HCT116 (cell line): ENCODE measurements at regions not wholly inside any gene's neighbourhood (a gene's known extent, or its start where the extent isn't known, plus 50 kb on each side); places are given as distances from the start of the nearest gene placed in this dataset.

Experiments used
- ATAC-seq: fragments of 200-7000 bp; cut with Tn5 transposase; 2 replicates; pipeline ENCODE4 v1.9.1; 2020; ENCODE audit warnings: mild to moderate bottlenecking, moderate library complexity
- BruUV-seq: library from RNA; stranded (reverse); fragments of 400-500 nt; replicated peaks from 2 replicates; lab custom pipeline; 2021; lab: Mats Ljungman, UMichigan
- CTCF ChIA-PET: fragments of 300-600 bp; sonication (Branson Sonifier 250); formaldehyde crosslinking; loops from one replicate; lab custom pipeline; 2021; ENCODE audit warnings: antibody characterized with exemption; lab: Charles Lee
- POLR2A ChIA-PET: fragments of 300-600, 350-600 bp; sonication (Branson Sonifier 250); formaldehyde crosslinking; loops from one replicate; lab custom pipeline; 2021; ENCODE audit warnings: antibody characterized with exemption; lab: Charles Lee
- RAD21 ChIA-PET, 2 experiments: fragments of 300-600 bp; sonication (Branson Sonifier 250); formaldehyde crosslinking; loops; one replicate each; lab custom pipeline; 2023; ENCODE audit warnings: low total read pairs in 2 of 2; ENCODE audit not compliant: uncharacterized antibody in 2 of 2, unreplicated experiment in 2 of 2, low non-redundant PET in 1 of 2; lab: Charles Lee
- DNase-seq: peaks from one replicate; pipeline ENCODE4 v3.0.0-alpha.2; 2010; ENCODE audit warnings: low read depth, low spot score
- H2AFZ ChIP-seq: fragments of 200-600 bp; shearing (Covaris generic), sonication (generic); 2 replicates; pipeline ENCODE4 v1.6.1; 2017; ENCODE audit warnings: low read depth, mixed run types, mixed read lengths, antibody characterized with exemption, low read length; ENCODE audit not compliant: poor library complexity, severe bottlenecking
- H3K27ac ChIP-seq: 2 replicates; pipeline ENCODE4 v1.5.1; 2012; ENCODE audit warnings: low read depth, low read length
- H3K27me3 ChIP-seq: fragments of 200-600 bp; sonication (generic); 2 replicates; pipeline ENCODE4 v1.6.1; 2016; ENCODE audit warnings: mixed run types, low read length, mixed read lengths; ENCODE audit not compliant: insufficient read depth
- H3K36me3 ChIP-seq, 2 experiments: fragments of 200-500 bp in 1 of 2; fragments of 200-600 bp in 1 of 2; sonication (Bioruptor generic) in 1 of 2; sonication (generic) in 1 of 2; 2 replicates each; pipeline versions ENCODE4 v1.5.1 to v1.6.1; 2014 to 2016; ENCODE audit warnings: low read length in 2 of 2, inconsistent platforms in 1 of 2, mixed read lengths in 1 of 2, mixed run types in 1 of 2; ENCODE audit not compliant: insufficient read depth in 2 of 2, control insufficient read depth in 1 of 2
- H3K4me1 ChIP-seq, 2 experiments: fragments of 200-600 bp in 1 of 2; sonication (generic) in 1 of 2; 2 replicates each; pipeline versions ENCODE4 v1.5.1 to v1.6.1; 2012 to 2017; ENCODE audit warnings: low read length in 2 of 2, inconsistent platforms in 1 of 2, mild to moderate bottlenecking in 1 of 2, mixed read lengths in 1 of 2, mixed run types in 1 of 2, moderate library complexity in 1 of 2; ENCODE audit not compliant: insufficient read depth in 2 of 2, control insufficient read depth in 1 of 2
- H3K4me2 ChIP-seq: fragments of 200-600 bp; sonication (generic); 2 replicates; pipeline ENCODE4 v1.6.1; 2017; ENCODE audit warnings: mixed run types, low read length, mixed read lengths
- H3K4me3 ChIP-seq, 2 experiments: fragments of 200-600 bp in 1 of 2; sonication (generic) in 1 of 2; replicated peaks in 1 of 2; 2 replicates each; pipeline ENCODE4 v1.5.1; 2011 to 2016; ENCODE audit warnings: low read length in 2 of 2, control low read depth in 1 of 2, low read depth in 1 of 2, mild to moderate bottlenecking in 1 of 2, mixed read lengths in 1 of 2, mixed run types in 1 of 2
- H3K79me2 ChIP-seq: fragments of 200-600 bp; sonication (generic); 2 replicates; pipeline ENCODE4 v1.6.1; 2017; ENCODE audit warnings: mild to moderate bottlenecking, mixed run types, low read length, moderate library complexity, mixed read lengths; ENCODE audit not compliant: insufficient read depth
- H3K9ac ChIP-seq: fragments of 200-600 bp; sonication (generic); 2 replicates; pipeline ENCODE4 v1.6.1; 2016; ENCODE audit warnings: low read length, mixed read lengths
- H3K9me2 ChIP-seq: fragments of 200-600 bp; sonication (generic), shearing (Covaris generic); 2 replicates; pipeline ENCODE4 v1.6.1; 2017; ENCODE audit warnings: mixed run types, mild to moderate bottlenecking, moderate library complexity; ENCODE audit not compliant: insufficient read depth
- H3K9me3 ChIP-seq, 2 experiments: fragments of 200-500 bp in 1 of 2; fragments of 200-600 bp in 1 of 2; sonication (Bioruptor generic) in 1 of 2; sonication (generic) in 1 of 2; 2 replicates each; pipeline ENCODE4 v1.6.1; 2014 to 2017; ENCODE audit warnings: low read length in 2 of 2, mixed read lengths in 2 of 2, inconsistent platforms in 1 of 2, low read depth in 1 of 2, mild to moderate bottlenecking in 1 of 2, mixed run types in 1 of 2, moderate library complexity in 1 of 2; ENCODE audit not compliant: control insufficient read depth in 1 of 2, insufficient read depth in 1 of 2
- H4K20me1 ChIP-seq: fragments of 200-600 bp; sonication (generic), shearing (Covaris generic); 2 replicates; pipeline ENCODE4 v1.6.1; 2017; ENCODE audit warnings: mixed run types, mild to moderate bottlenecking, moderate library complexity; ENCODE audit not compliant: insufficient read depth
- CEBPB ChIP-seq: IDR thresholded peaks from 2 replicates; pipeline ENCODE4 v1.6.1; 2012; ENCODE audit warnings: low read depth
- CTCF ChIP-seq, 3 experiments: fragments of 200-600 bp in 1 of 3; sonication (generic) in 1 of 3; IDR thresholded peaks in 2 of 3; conservative IDR thresholded peaks in 1 of 3; 2 replicates each; pipeline ENCODE4 v1.5.1; 2012 to 2017; ENCODE audit warnings: low read depth in 2 of 3, low read length in 2 of 3, antibody characterized with exemption in 1 of 3, borderline replicate concordance in 1 of 3, control low read depth in 1 of 3, mild to moderate bottlenecking in 1 of 3, mixed read lengths in 1 of 3, mixed run types in 1 of 3, moderate library complexity in 1 of 3; ENCODE audit not compliant: insufficient read depth in 1 of 3
- EGR1 ChIP-seq: IDR thresholded peaks from 2 replicates; pipeline ENCODE4 v1.6.1; 2012; ENCODE audit warnings: low read depth
- FOSL1 ChIP-seq: IDR thresholded peaks from 2 replicates; pipeline ENCODE4 v1.6.1; 2012; ENCODE audit warnings: low read depth
- JUND ChIP-seq: IDR thresholded peaks from 2 replicates; pipeline ENCODE4 v1.6.1; 2012
- REST ChIP-seq: IDR thresholded peaks from 2 replicates; pipeline ENCODE4 v1.6.1; 2012; ENCODE audit warnings: low read depth
- SIN3A ChIP-seq: IDR thresholded peaks from 2 replicates; pipeline ENCODE4 v1.6.1; 2012; ENCODE audit warnings: low read depth
- YY1 ChIP-seq: IDR thresholded peaks from 2 replicates; pipeline ENCODE4 v1.6.1; 2011; ENCODE audit warnings: low read length, low read depth, moderate library complexity, mild to moderate bottlenecking; ENCODE audit not compliant: insufficient replicate concordance; ENCODE audit errors: extremely low read depth
- intact Hi-C: fragments of 100-400 bp; cut with micrococcal nuclease; formaldehyde crosslinking; loops from 2 replicates; pipeline ENCODE4 v1.10.0; 2022

GRCh38 chr5:159638954-159639559 is 277.2 kb upstream of the ADRA1B start:
- CTCF ChIA-PET: no interaction called here
- RAD21 ChIA-PET: no interaction called here

More at GRCh38 chr5:159638954-159639559, 277.2 kb upstream of the ADRA1B start:
- Histone ChIP-seq H3K4me2 (no peak overlapping the region), H3K9me3 (no peaks in the 10 kb centered on the region), H3K4me1 (no peaks in the 10 kb centered on the region), H4K20me1 (no peaks in the 10 kb centered on the region), H3K9ac (no peak overlapping the region), H3K36me3 (no peaks in the 10 kb centered on the region), H3K4me3 (no peak overlapping the region), H3K27ac (no peak overlapping the region), H3K79me2 (no peaks in the 10 kb centered on the region), H3K27me3 (no peaks in the 10 kb centered on the region), H3K9me2 (no peaks in the 10 kb centered on the region), H2AFZ (no peak overlapping the region)
- BruUV-seq: no TSS peak
- POLR2A ChIA-PET: no interaction called here
- DNase-seq (no peak), ATAC-seq (no peak)
- TF ChIP-seq REST: no peak
- TF ChIP-seq JUND: no peak
- TF ChIP-seq YY1: no peak
- no peak for TF ChIP-seq SIN3A
- TF ChIP-seq CTCF (IDR thresholded peaks at IDR 0.05 in 2 of 3, conservative IDR thresholded peaks at IDR 0.05 in 1 of 3; ENCODE audit: borderline replicate concordance in 1 of 3, insufficient read depth in 1 of 3, low read depth in 2 of 3, low read length in 2 of 3): no peak
- no peak for TF ChIP-seq CEBPB
- no peak for TF ChIP-seq EGR1
- no peak for TF ChIP-seq FOSL1
- intact Hi-C loops: no loop called here
